Medulla oblongata (tissue), 1 donor: ENCODE measurements at regions not wholly inside any gene's neighbourhood (a gene's known extent, or its start where the extent isn't known, plus 50 kb on each side); places are given as distances from the start of the nearest gene placed in this dataset.

Experiments
- DNase-seq: peaks from one replicate; pipeline ENCODE4 v3.0.0-alpha.2; 2015; ENCODE audit errors: extremely low spot score

GRCh38 chr3:164235289-164236028, 842.8 kb downstream of the SI start:
- no peak for DNase-seq

GRCh38 chr3:164233951-164234350, 844.3 kb downstream of the SI start:
- no peak for DNase-seq

- DNase-seq, result no peak
Observed at GRCh38 chr3:164231718-164232117, 846.6 kb downstream of the SI start.

GRCh38 chr3:164230385-164231094, 847.8 kb downstream of the SI start:
- no peak for DNase-seq

- no peak for DNase-seq
Observed at GRCh38 chr3:164224126-164224525, 854.2 kb downstream of the SI start.

GRCh38 chr3:164222197-164222596, 856.1 kb downstream of the SI start:
- DNase-seq, result no peak

- DNase-seq, result no peak
Observed at GRCh38 chr3:164221297-164221696, 857.0 kb downstream of the SI start.

GRCh38 chr3:164209363-164209762, 868.9 kb downstream of the SI start:
- DNase-seq, result no peak

- DNase-seq, result no peak
Observed at GRCh38 chr3:164208821-164209220, 869.5 kb downstream of the SI start.

GRCh38 chr3:164208048-164208447, 870.2 kb downstream of the SI start:
- DNase-seq, result no peak

- DNase-seq, result no peak
Observed at GRCh38 chr3:164200053-164200823, 878.1 kb downstream of the SI start.

- no peak for DNase-seq
Observed at GRCh38 chr3:164196477-164196876, 881.8 kb downstream of the SI start.

GRCh38 chr3:164194842-164195241, 883.5 kb downstream of the SI start:
- DNase-seq, result no peak

GRCh38 chr3:164192974-164193373, 885.3 kb downstream of the SI start:
- no peak for DNase-seq

- DNase-seq, result no peak
Observed at GRCh38 chr3:164190566-164190965, 887.7 kb downstream of the SI start.

- DNase-seq, result no peak
Observed at GRCh38 chr3:164186095-164186494, 892.2 kb downstream of the SI start.

- DNase-seq, result no peak
Observed at GRCh38 chr3:164179110-164179774, 899.1 kb downstream of the SI start.

GRCh38 chr3:164174059-164174458, 904.2 kb downstream of the SI start:
- no peak for DNase-seq

GRCh38 chr3:164155400-164155799, 922.9 kb downstream of the SI start:
- DNase-seq, result no peak

- DNase-seq, result no peak
Observed at GRCh38 chr3:164144824-164145223, 933.5 kb downstream of the SI start.

GRCh38 chr3:164132878-164133277, 945.4 kb downstream of the SI start:
- no peak for DNase-seq
